ENCODE measurements at regions not wholly inside any gene's neighbourhood (a gene's known extent, or its start where the extent isn't known, plus 50 kb on each side); places are given as distances from the start of the nearest gene placed in this dataset.

DNA sequence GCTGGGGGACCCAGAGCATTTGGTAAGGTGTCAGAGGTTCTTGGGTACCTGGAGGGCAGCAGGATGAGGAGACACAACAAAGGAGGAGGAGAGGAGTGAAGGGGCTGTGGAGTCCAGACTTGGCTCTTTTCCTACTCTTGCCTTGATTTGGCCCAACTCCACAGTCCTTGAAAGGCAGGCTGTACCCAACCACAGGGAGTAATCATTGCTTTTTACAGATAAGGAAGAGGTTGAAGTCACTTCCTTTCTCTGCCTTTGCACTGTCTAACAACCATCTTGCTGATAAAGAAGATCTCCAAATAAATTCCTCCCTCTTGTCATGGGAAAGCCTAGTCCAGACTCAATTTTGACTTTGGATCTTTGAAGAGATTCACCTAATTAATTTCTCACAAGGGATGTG lies 226.8 kb upstream of the HMGA2 start:
- no peak for TF ChIP-seq TEAD4 (IDR thresholded peaks at IDR 0.05)
- no peak for TF ChIP-seq RAD21 (IDR thresholded peaks at IDR 0.05; ENCODE audit: low read depth)
- no peak for TF ChIP-seq NFIC (IDR thresholded peaks at IDR 0.05)
- TF ChIP-seq, protein P1, sequence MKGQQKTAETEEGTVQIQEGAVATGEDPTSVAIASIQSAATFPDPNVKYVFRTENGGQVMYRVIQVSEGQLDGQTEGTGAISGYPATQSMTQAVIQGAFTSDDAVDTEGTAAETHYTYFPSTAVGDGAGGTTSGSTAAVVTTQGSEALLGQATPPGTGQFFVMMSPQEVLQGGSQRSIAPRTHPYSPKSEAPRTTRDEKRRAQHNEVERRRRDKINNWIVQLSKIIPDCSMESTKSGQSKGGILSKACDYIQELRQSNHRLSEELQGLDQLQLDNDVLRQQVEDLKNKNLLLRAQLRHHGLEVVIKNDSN (IDR thresholded peaks at IDR 0.05): no peak
- no peak for TF ChIP-seq TAF1 (IDR thresholded peaks at IDR 0.05; ENCODE audit: low read depth)
- no peak for TF ChIP-seq YY1 (IDR thresholded peaks at IDR 0.05; ENCODE audit: low read depth)
- TF ChIP-seq EP300 (IDR thresholded peaks at IDR 0.05; ENCODE audit: borderline replicate concordance): no peak
- TF ChIP-seq, protein P2, sequence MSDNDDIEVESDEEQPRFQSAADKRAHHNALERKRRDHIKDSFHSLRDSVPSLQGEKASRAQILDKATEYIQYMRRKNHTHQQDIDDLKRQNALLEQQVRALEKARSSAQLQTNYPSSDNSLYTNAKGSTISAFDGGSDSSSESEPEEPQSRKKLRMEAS (IDR thresholded peaks at IDR 0.05): no peak
- no peak for TF ChIP-seq CEBPB (IDR thresholded peaks at IDR 0.05)
- TF ChIP-seq CREB1 (IDR thresholded peaks at IDR 0.05; ENCODE audit: low read depth): no peak
- no peak for TF ChIP-seq FOXM1 (IDR thresholded peaks at IDR 0.05; ENCODE audit: borderline replicate concordance, low read depth)
- TF ChIP-seq, protein P3, sequence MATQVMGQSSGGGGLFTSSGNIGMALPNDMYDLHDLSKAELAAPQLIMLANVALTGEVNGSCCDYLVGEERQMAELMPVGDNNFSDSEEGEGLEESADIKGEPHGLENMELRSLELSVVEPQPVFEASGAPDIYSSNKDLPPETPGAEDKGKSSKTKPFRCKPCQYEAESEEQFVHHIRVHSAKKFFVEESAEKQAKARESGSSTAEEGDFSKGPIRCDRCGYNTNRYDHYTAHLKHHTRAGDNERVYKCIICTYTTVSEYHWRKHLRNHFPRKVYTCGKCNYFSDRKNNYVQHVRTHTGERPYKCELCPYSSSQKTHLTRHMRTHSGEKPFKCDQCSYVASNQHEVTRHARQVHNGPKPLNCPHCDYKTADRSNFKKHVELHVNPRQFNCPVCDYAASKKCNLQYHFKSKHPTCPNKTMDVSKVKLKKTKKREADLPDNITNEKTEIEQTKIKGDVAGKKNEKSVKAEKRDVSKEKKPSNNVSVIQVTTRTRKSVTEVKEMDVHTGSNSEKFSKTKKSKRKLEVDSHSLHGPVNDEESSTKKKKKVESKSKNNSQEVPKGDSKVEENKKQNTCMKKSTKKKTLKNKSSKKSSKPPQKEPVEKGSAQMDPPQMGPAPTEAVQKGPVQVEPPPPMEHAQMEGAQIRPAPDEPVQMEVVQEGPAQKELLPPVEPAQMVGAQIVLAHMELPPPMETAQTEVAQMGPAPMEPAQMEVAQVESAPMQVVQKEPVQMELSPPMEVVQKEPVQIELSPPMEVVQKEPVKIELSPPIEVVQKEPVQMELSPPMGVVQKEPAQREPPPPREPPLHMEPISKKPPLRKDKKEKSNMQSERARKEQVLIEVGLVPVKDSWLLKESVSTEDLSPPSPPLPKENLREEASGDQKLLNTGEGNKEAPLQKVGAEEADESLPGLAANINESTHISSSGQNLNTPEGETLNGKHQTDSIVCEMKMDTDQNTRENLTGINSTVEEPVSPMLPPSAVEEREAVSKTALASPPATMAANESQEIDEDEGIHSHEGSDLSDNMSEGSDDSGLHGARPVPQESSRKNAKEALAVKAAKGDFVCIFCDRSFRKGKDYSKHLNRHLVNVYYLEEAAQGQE (IDR thresholded peaks at IDR 0.05; ENCODE audit: low read depth): no peak

Data from Ishikawa (cell line).